HG03060 (cell line): ENCODE measurements at regions not wholly inside any gene's neighbourhood (a gene's known extent, or its start where the extent isn't known, plus 50 kb on each side); places are given as distances from the start of the nearest gene placed in this dataset.
"Not testable (repeated sequence)": the region's sequence is repeated elsewhere in the genome, so short reads cannot be mapped to it uniquely, and the experiment has no call there.

ENCODE experiments used
- ATAC-seq: cut with Tn5 transposase; IDR thresholded peaks from one replicate; pipeline ENCODE4 v1.9.1; 2021; ENCODE audit warnings: low read depth, moderate number of reproducible peaks; ENCODE audit not compliant: unreplicated experiment

DNA sequence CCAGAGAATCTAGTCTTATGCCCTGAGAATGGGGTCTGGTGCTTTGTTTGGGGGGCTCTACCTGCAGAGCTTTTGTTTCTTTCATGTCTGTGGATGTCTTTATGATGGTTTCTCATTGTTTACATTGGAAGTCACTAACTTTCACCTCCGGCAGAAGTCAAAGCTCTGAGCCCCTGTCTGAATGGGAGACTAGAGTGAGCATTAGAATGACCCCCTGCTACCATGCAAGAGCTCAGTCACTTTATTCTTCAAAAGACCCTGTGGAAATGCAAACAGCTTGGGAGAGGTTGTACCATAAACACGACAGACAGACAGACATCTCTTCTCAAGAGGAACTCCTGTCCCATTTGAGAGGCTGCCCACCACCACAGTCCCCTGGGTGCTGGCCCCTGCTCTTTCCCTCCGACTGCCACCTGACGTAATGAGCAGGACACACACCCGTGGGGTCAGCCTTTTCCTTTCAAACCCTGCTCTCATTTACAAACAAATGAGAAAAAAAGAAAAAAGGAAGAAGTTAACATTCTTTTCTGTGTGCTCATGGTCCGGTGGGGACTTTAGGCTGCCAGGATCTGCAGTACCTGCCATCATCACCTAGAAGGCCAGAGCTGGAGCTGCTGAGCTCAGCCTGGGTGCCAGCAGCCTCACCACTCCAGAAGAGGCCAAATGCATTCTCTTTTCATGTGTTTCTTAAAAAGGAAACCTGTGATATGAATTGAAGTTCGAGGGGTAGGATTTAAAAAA is 91.6 kb downstream of the FZD1 start:
- ATAC-seq, result no peak

DNA sequence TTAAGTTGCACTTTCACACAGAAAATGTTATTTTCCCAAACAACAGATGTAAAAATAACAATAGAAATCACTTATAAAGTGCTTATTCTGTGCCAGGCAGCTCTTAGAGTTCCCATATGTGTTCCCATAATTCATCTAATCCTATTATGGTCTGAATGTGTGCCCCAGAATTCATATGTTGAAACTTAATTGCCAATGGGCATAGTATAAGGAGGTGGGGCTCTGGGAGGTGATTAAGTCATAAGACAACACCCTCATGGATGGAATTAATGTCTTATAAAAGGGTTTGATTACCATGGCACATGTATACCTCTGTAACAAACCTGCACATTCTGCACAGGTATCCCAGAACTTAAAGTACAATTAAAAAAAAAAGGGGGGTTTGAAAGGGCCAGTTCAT is 92.7 kb downstream of the FZD1 start:
- ATAC-seq, result no peak

DNA sequence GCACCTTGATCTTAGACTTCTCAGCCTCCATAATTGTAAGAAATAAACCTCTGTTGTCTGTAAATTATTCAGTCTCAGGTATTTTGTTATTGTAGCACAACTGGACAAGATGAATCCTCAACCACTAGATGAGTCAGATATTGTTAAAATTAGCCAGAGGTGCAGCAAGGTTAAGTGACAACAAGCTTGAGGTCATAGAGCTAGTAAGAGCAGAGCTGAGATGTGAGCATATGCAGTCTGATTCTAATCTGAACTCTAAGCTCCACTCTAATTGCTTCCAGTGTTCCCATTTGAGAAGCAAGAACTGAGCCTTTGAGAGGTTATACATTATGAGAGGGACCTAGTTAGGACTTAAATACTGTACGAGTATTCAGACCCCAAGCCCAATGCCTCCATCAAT is 93.1 kb downstream of the FZD1 start:
- ATAC-seq, result no peak

DNA sequence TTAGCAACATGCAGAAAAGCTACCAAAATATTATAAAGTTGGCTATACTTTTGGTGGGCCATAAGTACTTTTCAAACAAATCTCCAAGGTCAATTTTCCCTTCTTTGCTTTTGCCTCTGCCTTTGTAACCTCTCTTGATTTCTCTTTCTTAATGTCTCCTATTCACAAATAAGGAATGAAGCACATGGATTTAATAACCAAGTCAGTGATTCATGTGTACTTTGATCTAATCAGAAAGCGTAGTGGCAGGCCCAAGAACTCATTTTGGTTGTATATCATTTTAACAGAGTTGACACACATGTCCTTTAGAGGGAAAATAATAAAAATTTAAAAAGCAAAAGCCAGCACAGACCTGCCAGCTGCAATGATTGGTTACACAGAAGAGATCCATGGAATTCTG is 93.7 kb downstream of the FZD1 start:
- no peak for ATAC-seq

DNA sequence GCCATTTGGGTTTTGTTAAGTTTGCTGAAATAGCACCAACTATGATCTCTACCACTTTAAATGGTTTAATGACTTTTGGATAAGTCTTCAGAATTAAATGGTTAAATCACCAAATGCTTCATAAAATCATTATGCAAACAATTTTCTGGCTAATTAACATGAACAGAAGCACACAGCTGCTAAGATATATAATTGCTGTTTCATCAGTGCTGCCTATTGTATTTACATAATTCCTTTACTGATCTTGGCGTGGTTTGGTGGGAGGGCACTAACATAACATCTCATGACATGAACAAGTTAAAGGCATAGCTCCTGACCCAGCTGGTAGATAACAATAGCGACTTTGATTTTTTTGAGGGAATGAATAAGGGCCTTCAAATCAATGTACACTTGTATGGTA is 94.1 kb downstream of the FZD1 start:
- no peak for ATAC-seq

DNA sequence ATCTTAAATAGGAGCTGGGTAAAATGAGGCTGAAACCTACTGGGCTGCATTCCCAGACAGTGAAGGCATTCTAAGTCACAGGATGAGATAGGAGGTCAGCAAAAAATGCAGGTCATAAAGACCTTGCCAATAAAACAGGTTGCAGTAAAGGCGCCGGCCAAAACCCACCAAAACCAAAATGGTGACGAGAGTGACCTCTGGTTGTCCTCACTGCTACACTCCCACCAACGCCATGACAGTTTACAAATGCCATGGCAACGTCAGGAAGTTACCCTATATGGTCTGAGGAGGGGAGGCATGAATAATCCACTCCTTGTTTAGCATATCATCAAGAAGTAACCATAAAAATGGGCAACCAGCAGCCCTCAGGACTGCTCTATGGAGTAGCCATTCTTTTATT is 100.9 kb downstream of the FZD1 start:
- ATAC-seq, result not testable (repeated sequence)

DNA sequence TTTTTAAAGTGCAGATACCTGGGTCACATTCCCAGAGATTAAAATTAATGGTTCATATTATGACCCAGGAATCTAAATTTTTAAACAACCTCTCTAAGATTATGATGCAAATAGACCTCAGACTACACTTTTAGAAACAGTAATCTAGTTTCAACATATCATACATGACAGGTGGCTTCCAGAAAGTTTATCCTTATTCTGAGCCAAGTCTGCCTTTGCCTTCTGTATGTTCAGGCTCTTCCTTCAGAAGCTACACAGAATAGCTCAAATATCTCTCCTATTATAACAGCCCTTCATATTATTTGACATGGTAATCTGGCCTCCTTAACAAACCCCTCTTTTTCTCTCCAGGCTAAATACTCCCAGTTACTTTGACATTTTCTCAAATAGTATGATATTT is 101.9 kb downstream of the FZD1 start:
- ATAC-seq, result no peak

DNA sequence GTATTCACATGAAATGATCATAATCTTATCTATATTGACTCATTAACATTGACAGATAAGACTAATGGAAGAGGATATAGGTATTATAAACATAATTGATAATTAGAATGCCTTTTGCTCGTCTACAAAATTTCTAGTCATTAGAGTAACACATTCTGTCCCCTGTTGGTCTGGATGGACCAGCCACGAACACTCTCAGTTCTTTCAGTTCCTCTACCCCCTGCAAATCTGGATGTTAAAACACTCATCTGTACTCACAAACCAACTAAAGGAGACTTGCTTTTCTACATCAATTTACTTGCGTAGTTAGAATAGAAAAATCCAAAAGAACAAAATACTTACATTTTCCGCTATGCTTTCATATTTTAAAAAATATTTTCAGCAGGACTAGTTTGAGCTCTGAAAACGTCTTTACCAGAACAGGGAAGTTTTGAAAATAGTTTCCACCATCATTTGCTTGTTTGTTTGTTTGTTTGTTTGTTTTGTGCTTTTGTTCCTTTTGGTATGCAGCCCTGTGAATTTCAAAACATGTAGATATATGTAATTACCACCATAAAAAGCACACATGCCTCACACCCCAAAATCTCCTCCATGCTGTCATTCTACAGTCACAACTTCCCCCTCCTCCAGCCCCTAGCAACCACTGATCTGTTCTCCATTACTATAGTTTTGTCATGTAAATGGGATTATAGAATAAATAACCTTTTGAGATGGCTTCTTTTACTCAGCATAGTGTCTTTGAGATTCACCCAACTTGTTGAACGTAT is 103.8 kb downstream of the FZD1 start:
- no peak for ATAC-seq

DNA sequence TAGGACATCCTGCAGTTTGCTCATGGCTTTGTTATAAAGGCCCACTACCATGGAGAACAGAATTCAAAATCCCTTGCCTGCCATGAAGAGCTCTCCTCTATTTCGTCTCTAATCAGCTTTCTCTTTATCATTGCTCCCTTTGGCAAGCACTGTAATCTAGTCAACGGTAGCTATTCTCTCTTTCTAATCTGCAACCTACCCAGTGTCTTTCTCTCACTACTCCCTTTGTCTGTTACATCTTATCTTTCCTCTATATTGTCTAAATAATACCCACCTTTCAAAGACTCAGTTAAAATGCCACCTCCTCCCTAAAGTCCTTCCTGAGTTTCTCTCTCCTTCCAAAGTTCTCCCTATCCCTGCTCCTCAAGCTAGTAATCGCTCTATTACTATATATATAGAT is 108.1 kb downstream of the FZD1 start:
- no peak for ATAC-seq

DNA sequence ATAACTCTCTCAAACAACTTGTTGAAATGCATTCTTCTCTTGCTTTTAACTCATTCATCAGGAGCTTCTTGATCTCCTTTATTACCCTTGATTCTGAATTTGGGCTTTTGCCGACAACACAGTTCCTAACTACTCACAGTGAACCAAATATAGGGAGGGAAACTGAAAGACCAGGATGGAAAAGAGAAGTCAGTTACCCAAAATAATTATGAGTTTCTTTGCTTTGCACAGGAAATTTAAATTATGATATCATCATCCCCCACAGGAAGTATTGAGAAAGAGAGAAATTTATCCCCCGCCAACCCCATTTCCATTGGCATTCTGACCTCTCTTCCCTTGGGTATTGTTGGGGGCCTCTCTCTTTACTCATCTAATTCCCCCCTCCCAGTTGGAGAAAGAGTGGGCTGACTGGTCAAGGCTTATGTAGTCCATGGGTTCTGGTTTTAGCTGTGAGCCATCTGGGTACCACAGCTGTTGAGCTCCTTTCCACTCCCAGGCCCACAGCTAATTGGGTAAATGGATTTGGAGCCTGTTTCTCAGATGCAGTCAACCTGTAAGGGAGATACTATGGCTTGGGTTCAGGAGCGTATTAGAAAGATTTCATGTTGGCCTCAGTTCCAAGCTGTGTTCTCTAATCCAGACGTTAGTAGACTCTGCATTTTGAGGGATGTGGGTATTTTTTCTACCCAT is 109.0 kb downstream of the FZD1 start:
- ATAC-seq, result no peak

DNA sequence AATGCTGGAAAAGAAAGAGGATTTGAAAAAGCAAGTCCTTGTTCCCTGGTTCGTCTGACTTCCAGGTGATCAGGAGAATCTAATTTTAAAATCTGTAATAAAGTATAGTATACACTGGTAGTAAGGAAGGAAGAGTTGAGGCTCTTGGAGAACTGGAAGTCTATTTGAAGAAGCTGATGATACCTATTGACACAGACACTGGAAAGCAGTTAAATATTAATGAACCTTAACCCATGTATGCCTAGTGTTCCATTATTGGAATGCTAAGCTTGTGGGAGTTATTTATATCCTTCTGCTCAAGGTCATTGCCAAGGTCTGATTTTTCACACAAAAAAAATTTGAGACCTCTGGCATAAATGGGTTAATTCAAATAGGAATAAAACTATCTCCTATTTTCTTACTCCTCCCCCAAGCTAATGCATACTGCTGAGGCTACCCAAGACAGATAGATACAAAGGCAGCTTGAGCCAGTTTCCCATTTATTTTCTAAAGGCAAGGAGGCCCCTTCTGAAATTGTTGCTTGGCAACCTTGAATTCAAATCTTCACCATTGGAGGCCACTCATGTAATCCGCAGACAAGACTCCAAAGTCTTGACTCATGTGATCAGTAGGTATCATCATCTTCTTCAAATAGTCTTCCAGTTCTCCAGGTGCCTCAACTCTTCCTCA is 110.2 kb downstream of the FZD1 start:
- no peak for ATAC-seq

DNA sequence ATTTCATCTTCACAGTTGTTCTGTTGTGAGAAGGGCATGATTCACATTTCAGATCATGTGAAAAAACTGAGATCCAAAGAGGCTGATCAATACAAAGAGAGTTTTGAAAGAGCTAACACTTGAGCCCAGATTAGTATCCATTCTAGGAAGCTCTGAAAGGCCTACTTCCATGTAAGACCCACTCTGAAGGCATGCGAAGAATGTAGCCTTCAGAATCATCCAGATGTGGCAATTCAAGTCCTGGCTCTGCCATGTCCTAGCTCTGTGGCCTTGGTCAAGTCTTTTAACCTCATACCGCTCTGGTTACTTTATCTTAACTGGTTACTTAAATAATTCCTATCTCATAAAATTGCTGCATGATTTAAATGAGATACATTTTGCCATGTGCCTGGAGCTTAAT is 111.1 kb downstream of the FZD1 start:
- ATAC-seq, result no peak

DNA sequence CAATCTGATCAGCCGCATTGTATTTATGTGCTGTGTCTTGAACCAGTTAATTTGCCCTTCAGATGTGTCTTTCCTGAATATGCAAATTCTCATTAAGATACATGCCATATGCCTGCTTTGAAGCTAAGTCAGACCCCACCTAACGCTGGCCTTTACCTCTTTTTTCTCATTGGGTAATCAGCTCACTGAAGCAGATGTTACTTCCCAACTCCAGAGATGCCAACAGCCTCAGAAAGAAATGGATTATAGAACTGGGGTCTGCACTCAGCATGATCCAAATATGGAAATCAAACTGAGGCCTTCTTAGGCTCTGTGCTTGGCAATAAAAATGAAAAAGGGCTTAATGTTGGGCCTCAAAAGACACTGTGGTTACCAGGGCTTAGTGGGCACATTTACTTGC is 113.9 kb downstream of the FZD1 start:
- no peak for ATAC-seq

DNA sequence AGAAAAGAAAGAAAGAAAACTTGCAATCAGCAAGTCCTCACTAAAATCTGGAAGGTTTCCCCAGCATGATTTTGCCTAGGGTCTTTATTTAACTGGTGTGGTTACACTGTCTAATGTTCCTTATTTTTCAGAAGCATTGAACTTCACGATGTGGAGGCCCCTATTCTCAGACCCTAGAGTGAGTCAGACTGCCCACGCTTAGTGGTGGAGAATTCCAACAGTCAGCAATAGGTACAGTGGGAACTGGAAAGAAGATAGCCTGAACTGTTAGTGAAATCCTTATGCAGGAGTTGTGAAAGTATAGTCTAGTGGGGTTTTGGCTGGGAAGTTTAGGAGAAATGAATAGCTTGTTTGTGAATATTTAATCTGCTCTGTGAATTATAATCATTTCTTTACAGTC is 115.0 kb downstream of the FZD1 start:
- no peak for ATAC-seq

DNA sequence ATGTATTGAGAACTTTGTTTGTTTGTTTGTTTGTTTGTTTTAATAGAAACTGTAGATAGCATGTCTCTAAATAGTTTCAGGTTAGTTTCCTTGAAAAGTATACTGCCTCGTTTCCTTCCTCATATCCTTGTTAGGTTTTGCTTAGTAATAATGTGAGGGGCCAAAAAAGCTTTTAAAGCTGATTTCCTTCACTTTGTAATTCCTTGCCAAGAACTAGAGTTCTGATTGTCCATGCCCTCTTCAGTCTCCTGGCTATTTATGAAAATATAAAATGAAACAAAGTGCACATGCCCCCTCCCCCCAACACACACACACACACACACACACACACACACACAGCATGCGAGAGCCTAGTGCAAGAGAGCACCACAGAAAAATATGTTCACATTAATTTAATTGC is 115.8 kb downstream of the FZD1 start:
- no peak for ATAC-seq

DNA sequence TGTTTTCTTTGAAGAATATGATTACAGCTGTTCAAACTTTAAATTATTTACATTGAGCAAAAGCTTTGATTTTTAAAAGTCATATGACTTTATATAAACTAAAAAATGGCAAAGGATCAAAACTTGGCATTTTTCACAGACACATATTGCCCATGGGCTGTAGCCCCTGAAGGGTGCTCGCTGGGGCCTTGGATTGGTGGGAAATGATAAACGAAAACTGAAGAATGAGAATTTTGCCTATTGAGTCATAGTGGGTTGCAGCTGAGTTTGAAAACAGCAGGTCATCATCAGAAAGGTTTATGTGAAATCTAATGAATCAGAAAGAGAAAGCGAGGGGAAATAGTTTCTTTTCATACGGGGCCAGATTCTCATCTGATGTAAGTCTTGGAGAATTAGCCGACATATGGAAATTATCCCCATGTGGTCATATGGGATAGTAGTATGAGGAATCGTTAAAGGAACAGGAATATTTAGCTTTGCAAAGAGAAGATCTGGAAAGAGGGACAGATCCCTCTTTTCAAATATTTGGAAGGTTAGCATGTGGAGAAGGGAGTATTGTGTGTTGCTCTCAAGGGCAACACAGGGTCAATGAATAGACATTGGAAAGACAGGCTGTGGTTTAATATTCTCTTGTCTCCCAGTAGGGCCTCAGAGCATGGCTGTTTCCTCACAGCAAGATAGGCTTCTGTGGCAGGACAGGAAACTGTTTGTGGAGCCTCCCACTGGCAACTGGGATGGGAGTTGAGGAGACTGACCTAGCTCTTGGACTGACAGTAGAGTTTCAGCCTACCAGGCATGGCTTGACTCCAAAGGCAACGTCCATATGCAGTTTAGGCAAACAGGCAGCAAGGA is 119.0 kb downstream of the FZD1 start:
- no peak for ATAC-seq

DNA sequence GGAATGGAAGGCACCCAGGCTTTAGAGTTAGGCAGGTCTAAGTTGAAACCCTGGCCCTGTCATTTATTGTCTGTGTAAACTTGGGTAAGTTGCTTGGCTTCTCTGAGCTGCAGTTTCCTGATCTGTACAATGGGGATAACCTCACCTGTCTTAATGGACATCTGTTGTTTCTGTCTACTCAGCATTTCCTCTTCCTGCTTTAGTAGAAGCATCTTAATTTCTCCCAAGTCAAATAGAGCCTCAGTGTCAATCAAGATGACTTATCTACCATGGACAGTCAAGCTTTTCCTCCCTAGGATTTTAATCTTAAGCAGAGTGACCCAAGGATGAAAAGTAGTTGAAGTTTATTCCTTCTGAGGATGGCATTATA is 119.7 kb downstream of the FZD1 start:
- no peak for ATAC-seq

DNA sequence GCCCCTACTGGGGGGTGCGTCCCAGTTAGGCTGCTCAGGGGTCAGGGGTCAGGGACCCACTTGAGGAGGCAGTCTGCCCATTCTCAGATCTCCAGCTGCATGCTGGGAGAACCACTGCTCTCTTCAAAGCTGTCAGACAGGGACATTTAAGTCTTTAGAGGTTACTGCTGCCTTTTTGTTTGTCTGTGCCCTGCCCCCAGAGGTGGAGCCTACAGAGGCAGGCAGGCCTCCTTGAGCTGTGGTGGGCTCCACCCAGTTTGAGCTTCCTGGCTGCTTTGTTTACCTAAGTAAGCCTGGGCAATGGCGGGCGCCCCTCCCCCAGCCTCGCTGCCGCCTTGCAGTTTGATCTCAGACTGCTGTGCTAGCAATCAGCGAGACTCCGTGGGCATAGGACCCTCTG is 130.5 kb downstream of the FZD1 start:
- not testable (repeated sequence) for ATAC-seq

DNA sequence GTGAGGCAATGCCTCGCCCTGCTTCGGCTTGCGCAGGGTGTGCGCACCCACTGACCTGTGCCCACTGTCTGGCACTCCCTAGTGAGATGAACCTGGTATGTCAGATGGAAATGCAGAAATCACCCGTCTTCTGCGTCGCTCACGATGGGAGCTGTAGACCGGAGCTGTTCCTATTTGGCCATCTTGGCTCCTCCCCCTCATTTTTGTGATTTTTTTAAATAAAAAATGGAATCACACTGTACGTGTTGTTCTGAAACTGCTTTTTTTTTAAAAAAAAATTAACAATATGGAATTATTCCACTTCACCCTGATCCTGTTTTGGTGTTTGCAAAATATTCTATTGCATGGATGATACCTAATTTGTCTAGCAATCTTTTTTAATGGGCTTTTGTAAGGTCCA is 131.1 kb downstream of the FZD1 start:
- ATAC-seq, result not testable (repeated sequence)

DNA sequence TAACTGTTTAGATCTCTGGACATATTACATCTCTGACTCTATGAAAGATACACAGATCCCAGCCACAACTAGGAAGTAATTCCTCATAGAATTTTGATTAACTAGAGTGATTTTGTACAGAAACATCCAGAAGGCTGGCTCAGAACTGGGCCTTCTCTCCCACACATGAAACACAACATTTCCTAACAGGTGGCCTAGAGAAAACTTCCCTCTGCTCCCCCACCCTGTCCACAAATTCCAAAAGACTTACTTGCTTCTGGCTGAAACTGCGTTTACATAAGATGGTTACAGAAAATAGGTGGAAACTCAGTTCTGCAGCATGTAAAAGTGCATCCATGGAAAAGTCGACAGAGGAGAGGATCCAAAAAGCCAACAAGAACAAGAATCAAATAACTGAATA is 132.9 kb downstream of the FZD1 start:
- no peak for ATAC-seq
